ENCODE measurements at regions not wholly inside any gene's neighbourhood (a gene's known extent, or its start where the extent isn't known, plus 50 kb on each side); places are given as distances from the start of the nearest gene placed in this dataset.

DNA sequence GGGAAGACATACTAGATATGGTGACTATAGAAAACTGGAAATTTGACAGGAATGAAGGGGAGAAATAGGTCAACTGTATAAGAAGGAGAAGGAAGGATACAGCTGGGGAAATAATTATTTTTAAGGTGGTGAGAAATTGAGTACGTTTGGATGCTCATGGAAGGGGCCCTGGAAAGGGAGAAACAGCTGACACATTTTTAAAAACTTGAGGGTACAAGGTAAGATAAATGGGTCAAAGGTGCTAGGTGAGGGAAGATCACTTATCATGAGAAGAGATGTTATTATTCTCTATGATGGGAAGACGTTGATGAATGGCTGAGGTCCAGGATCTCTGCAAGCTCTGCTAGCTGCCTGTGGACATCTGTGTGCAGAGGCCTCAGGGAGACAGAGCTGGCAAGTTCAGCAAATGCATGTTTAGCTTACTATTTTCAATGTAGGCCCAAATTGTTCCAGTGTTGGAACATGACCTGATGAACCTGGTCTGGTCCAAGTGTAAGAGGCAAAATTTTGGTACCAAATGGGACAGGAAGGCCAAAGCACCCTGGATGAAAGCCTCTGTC, 181.7 kb downstream of the MTRR start:
- TF ChIP-seq, protein P1, sequence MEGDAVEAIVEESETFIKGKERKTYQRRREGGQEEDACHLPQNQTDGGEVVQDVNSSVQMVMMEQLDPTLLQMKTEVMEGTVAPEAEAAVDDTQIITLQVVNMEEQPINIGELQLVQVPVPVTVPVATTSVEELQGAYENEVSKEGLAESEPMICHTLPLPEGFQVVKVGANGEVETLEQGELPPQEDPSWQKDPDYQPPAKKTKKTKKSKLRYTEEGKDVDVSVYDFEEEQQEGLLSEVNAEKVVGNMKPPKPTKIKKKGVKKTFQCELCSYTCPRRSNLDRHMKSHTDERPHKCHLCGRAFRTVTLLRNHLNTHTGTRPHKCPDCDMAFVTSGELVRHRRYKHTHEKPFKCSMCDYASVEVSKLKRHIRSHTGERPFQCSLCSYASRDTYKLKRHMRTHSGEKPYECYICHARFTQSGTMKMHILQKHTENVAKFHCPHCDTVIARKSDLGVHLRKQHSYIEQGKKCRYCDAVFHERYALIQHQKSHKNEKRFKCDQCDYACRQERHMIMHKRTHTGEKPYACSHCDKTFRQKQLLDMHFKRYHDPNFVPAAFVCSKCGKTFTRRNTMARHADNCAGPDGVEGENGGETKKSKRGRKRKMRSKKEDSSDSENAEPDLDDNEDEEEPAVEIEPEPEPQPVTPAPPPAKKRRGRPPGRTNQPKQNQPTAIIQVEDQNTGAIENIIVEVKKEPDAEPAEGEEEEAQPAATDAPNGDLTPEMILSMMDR (IDR thresholded peaks at IDR 0.05): no peak
- TF ChIP-seq EZH2phosphoT487 (IDR thresholded peaks at IDR 0.05): no peak
